PC-9 (cell line): ENCODE measurements at regions not wholly inside any gene's neighbourhood (a gene's known extent, or its start where the extent isn't known, plus 50 kb on each side); places are given as distances from the start of the nearest gene placed in this dataset.

ENCODE experiments used
- BruUV-seq: library from RNA; stranded (reverse); fragments of 400-500 nt; replicated peaks from 2 replicates; lab custom pipeline; 2021; lab: Mats Ljungman, UMichigan
- CTCF ChIA-PET: fragments of 300-600 bp; sonication (Branson Sonifier 250); formaldehyde crosslinking; loops from one replicate; lab custom pipeline; 2022; ENCODE audit warnings: antibody characterized with exemption; lab: Charles Lee
- POLR2A ChIA-PET: fragments of 300-600 bp; sonication (Branson Sonifier 250); formaldehyde crosslinking; loops from one replicate; lab custom pipeline; 2022; ENCODE audit warnings: antibody characterized with exemption; ENCODE audit not compliant: unreplicated experiment; lab: Charles Lee
- DNase-seq, 2 experiments: peaks; one replicate each; pipeline versions ENCODE4 v3.0.0 to v3.0.0-alpha.2; 2015 to 2022; ENCODE audit warnings: mixed read lengths in 1 of 2
- H2AFZ ChIP-seq: fragments of 200-600 bp; sonication (generic); 2 replicates; pipeline ENCODE4 v1.8.1; 2017; ENCODE audit warnings: antibody characterized with exemption
- H3F3A ChIP-seq: fragments of 200-600 bp; sonication (generic); 2 replicates; pipeline ENCODE4 v1.8.1; 2017; ENCODE audit warnings: antibody characterized with exemption, mild to moderate bottlenecking, low read depth; ENCODE audit not compliant: insufficient read depth
- H3K27ac ChIP-seq: fragments of 200-600 bp; sonication (generic); 2 replicates; pipeline ENCODE4 v1.6.1; 2016; ENCODE audit warnings: mixed run types
- H3K27me3 ChIP-seq: fragments of 200-600 bp; sonication (generic); 2 replicates; pipeline ENCODE4 v1.6.1; 2016; ENCODE audit warnings: low read depth, mixed run types; ENCODE audit not compliant: insufficient read depth
- H3K36me3 ChIP-seq: fragments of 200-600 bp; sonication (generic); 2 replicates; pipeline ENCODE4 v1.6.1; 2016; ENCODE audit warnings: low read depth, mixed run types
- H3K4me1 ChIP-seq: fragments of 200-600 bp; sonication (generic); replicated peaks from 2 replicates; pipeline ENCODE4 v1.6.1; 2016; ENCODE audit warnings: mixed run types; ENCODE audit not compliant: insufficient read depth
- H3K4me2 ChIP-seq: fragments of 200-600 bp; sonication (generic); 2 replicates; pipeline ENCODE4 v1.6.1; 2017; ENCODE audit warnings: mixed run types
- H3K4me3 ChIP-seq: fragments of 200-600 bp; sonication (generic); 2 replicates; pipeline ENCODE4 v1.6.1; 2016; ENCODE audit warnings: mixed run types
- H3K79me2 ChIP-seq: fragments of 200-600 bp; sonication (generic); 2 replicates; pipeline ENCODE4 v1.6.1; 2017; ENCODE audit warnings: low read depth, mixed run types
- H3K9me2 ChIP-seq: fragments of 200-600 bp; sonication (generic); 2 replicates; pipeline ENCODE4 v1.8.1; 2017; ENCODE audit warnings: mild to moderate bottlenecking; ENCODE audit not compliant: insufficient read depth
- H3K9me3 ChIP-seq: fragments of 200-600 bp; sonication (generic); 2 replicates; pipeline ENCODE4 v1.8.1; 2016; ENCODE audit warnings: low read depth; ENCODE audit not compliant: insufficient read depth
- H4K20me1 ChIP-seq: fragments of 200-600 bp; sonication (generic); 2 replicates; pipeline ENCODE4 v1.8.1; 2017; ENCODE audit not compliant: insufficient read depth
- CTCF ChIP-seq: fragments of 200-600 bp; sonication (generic); conservative IDR thresholded peaks from 2 replicates; pipeline ENCODE4 v1.6.1; 2017; ENCODE audit warnings: mixed run types, antibody characterized with exemption, mild to moderate bottlenecking, moderate library complexity
- EZH2 ChIP-seq: fragments of 200-600 bp; sonication (generic); IDR thresholded peaks from 2 replicates; pipeline ENCODE4 v1.8.0; 2017; ENCODE audit warnings: antibody characterized with exemption, low read depth
- intact Hi-C: fragments of 100-400 bp; cut with micrococcal nuclease; formaldehyde crosslinking; loops from one replicate; pipeline ENCODE4 v1.10.0; 2022; ENCODE audit not compliant: unreplicated experiment

- Histone ChIP-seq H3K4me2 (no peak overlapping the region), H3K9me3 (no peaks in the 10 kb centered on the region), H3K27me3 (peaks cover 92% of the 10 kb centered on the region), H4K20me1 (no peaks in the 10 kb centered on the region; the same call in 1 of the 2 replicates), H3K36me3 (no peaks in the 10 kb centered on the region), H3F3A (no peaks in the 10 kb centered on the region), H3K27ac (no peak overlapping the region), H3K79me2 (no peaks in the 10 kb centered on the region), H2AFZ (no peak overlapping the region), H3K4me3 (no peak overlapping the region), H3K4me1 (no peaks in the 10 kb centered on the region), H3K9me2 (no peaks in the 10 kb centered on the region)
- CTCF ChIA-PET = no interaction called here
- intact Hi-C loops = no loop called here
- TF ChIP-seq CTCF = no peak
- TF ChIP-seq EZH2 = no peak
- POLR2A ChIA-PET = no interaction called here
- no TSS peak for BruUV-seq
- no peak for DNase-seq
Observed at GRCh38 chr20:62535964-62536363, 60.2 kb upstream of the GATA5 start.

DNA sequence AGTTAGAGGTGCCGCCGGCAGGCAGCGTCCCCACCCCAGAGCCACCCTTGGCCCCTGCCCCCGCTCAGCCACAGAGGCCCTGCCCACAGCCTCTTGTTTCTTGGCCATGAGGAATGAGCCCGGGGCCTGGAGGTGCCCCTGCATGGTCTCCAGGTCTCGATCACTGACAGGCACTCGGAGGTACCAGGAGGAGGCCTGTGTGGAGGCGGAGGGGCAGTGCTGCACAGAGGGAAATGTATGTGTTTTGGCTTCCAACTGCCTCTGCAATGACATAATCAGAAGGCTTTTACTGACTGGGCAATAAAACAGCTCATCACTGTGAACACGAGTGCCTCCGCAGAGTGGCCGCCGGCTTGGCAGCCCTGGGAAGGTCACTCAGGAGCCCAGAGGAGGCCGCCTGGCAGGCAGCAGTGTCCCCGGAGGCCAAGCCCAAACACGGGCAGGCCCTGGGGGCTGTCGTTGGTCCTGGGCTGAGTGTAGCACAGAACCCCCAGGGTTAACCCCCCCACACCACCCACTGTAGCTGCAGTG lies 61.1 kb upstream of the GATA5 start:
- Histone ChIP-seq H3K4me3 (no peak overlapping the region), H3K27me3 (peaks cover 92% of the 10 kb centered on the region), H3K79me2 (no peaks in the 10 kb centered on the region), H3F3A (no peaks in the 10 kb centered on the region), H3K36me3 (no peaks in the 10 kb centered on the region), H3K27ac (no peak overlapping the region), H4K20me1 (no peaks in the 10 kb centered on the region; the same call in 1 of the 2 replicates), H3K9me2 (no peaks in the 10 kb centered on the region), H3K9me3 (no peaks in the 10 kb centered on the region), H3K4me1 (no peaks in the 10 kb centered on the region), H2AFZ (no peak overlapping the region), H3K4me2 (no peak overlapping the region)
- CTCF ChIA-PET = no interaction called here
- DNase-seq = no peak
- TF ChIP-seq CTCF = no peak
- TF ChIP-seq EZH2 = no peak
- intact Hi-C loops = no loop called here
- no TSS peak for BruUV-seq
- POLR2A ChIA-PET = no interaction called here

DNA sequence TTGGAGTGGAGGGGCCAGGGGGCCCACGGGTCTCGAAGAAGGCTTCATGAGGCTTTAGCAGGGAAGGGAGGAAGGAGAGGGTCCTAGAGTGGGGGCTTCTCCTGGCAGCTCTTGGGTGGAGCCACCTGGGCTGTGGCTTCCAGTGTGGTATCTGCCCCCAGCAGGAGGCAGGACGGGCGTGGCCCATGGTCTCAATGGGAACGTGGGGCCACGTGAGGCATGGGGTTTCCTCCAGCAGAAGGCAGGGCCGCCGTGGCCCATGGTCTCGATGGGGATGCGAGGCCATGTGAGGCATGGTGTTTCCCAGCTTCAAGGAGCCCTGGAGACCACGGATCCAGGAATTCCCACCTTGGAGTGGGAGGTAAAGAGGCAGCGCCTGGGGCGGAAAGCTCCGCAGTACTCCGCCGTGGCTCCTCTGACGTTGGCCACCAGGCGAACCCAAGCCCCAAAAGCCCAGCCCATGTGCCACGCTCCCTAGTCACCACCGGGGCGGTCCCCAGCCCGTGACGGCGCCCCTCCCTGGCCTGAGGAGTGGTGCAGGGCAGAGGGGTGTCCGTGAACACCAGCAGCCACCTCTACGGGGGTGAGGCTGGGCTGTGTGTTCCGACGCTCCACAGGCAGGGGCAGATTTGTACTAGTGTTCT lies 62.0 kb upstream of the GATA5 start:
- Histone ChIP-seq H3K36me3 (no peaks in the 10 kb centered on the region), H3K4me2 (no peak overlapping the region), H3K9me2 (no peaks in the 10 kb centered on the region), H3F3A (no peaks in the 10 kb centered on the region), H3K4me3 (no peak overlapping the region), H3K27me3 (peaks cover 92% of the 10 kb centered on the region), H3K9me3 (no peaks in the 10 kb centered on the region), H4K20me1 (no peaks in the 10 kb centered on the region; the same call in 1 of the 2 replicates), H2AFZ (no peak overlapping the region), H3K27ac (no peak overlapping the region), H3K79me2 (no peaks in the 10 kb centered on the region), H3K4me1 (no peaks in the 10 kb centered on the region)
- TF ChIP-seq EZH2 (no peak), CTCF (no peak)
- BruUV-seq = no TSS peak
- no peak for DNase-seq
- ChIA-PET POLR2A (no interaction called here), CTCF (no interaction called here)
- intact Hi-C loops = no loop called here
